Left ventricle myocardium inferior (tissue), 1 donor: ENCODE measurements at regions not wholly inside any gene's neighbourhood (a gene's known extent, or its start where the extent isn't known, plus 50 kb on each side); places are given as distances from the start of the nearest gene placed in this dataset.

Source experiments
- DNase-seq: peaks from one replicate; pipeline ENCODE4 v3.0.0-alpha.2; 2020
- H3K27ac ChIP-seq: fragments of 200-600 bp; replicated peaks from 2 replicates; pipeline ENCODE4 v1.8.0; 2021
- H3K27me3 ChIP-seq: fragments of 200-600 bp; 2 replicates; pipeline ENCODE4 v1.8.0; 2021; ENCODE audit warnings: low read depth
- H3K36me3 ChIP-seq: fragments of 200-600 bp; 2 replicates; pipeline ENCODE4 v1.8.0; 2021
- H3K4me1 ChIP-seq: fragments of 200-600 bp; 2 replicates; pipeline ENCODE4 v1.8.0; 2021
- H3K4me3 ChIP-seq: fragments of 200-600 bp; 2 replicates; pipeline ENCODE4 v1.8.0; 2021; ENCODE audit warnings: mild to moderate bottlenecking, moderate library complexity
- H3K9me3 ChIP-seq: fragments of 200-600 bp; replicated peaks from 2 replicates; pipeline ENCODE4 v1.8.0; 2021
- CTCF ChIP-seq: fragments of 200-600 bp; IDR thresholded peaks from 2 replicates; pipeline ENCODE4 v1.8.0; 2021; ENCODE audit warnings: antibody characterized with exemption, mild to moderate bottlenecking, borderline replicate concordance
- intact Hi-C: fragments of 100-400 bp; cut with micrococcal nuclease; formaldehyde crosslinking; loops from one replicate; pipeline ENCODE4 v1.11.0; 2022
- donor health status: DM: no; HTN: yes; CAD: no; lungs with severe emphysema.

GRCh38 chr1:118303534-118303933 lies 118.5 kb upstream of the SPAG17 start:
- Histone ChIP-seq H3K4me3 (no peak overlapping the region), H3K27ac (no peak overlapping the region), H3K9me3 (no peaks in the 10 kb centered on the region), H3K27me3 (no peaks in the 10 kb centered on the region), H3K4me1 (peaks cover 36% of the 10 kb centered on the region), H3K36me3 (no peaks in the 10 kb centered on the region)
- no peak for DNase-seq
- no peak for TF ChIP-seq CTCF
- intact Hi-C loops = no loop called here

GRCh38 chr1:118303064-118303463 lies 118.0 kb upstream of the SPAG17 start:
- peak overlapping the region; percentile 60 for H3K27ac ChIP-seq
- no peak overlapping the region for H3K4me3 ChIP-seq
- no peaks in the 10 kb centered on the region for H3K36me3 ChIP-seq
- H3K27me3 ChIP-seq = no peaks in the 10 kb centered on the region
- no peaks in the 10 kb centered on the region for H3K9me3 ChIP-seq
- intact Hi-C loops = no loop called here
- peaks cover 36% of the 10 kb centered on the region for H3K4me1 ChIP-seq
- TF ChIP-seq CTCF = no peak
- no peak for DNase-seq

GRCh38 chr1:118302145-118302544 lies 117.1 kb upstream of the SPAG17 start:
- H3K4me1 ChIP-seq = peaks cover 36% of the 10 kb centered on the region
- H3K4me3 ChIP-seq = no peak overlapping the region
- DNase-seq = no peak
- no peaks in the 10 kb centered on the region for H3K9me3 ChIP-seq
- no peaks in the 10 kb centered on the region for H3K27me3 ChIP-seq
- peak overlapping the region; percentile 60 for H3K27ac ChIP-seq
- intact Hi-C loops = no loop called here
- H3K36me3 ChIP-seq = no peaks in the 10 kb centered on the region
- no peak for TF ChIP-seq CTCF

- Histone ChIP-seq H3K4me3 (no peak overlapping the region), H3K27ac (no peak overlapping the region), H3K27me3 (no peaks in the 10 kb centered on the region), H3K36me3 (no peaks in the 10 kb centered on the region), H3K9me3 (no peaks in the 10 kb centered on the region), H3K4me1 (peaks cover 36% of the 10 kb centered on the region)
- no peak for TF ChIP-seq CTCF
- DNase-seq = no peak
- intact Hi-C loops = no loop called here
Observed at GRCh38 chr1:118300808-118301207, 115.8 kb upstream of the SPAG17 start.

- no peak overlapping the region for H3K27ac ChIP-seq
- intact Hi-C loops = no loop called here
- H3K4me3 ChIP-seq = no peak overlapping the region
- peaks cover 36% of the 10 kb centered on the region for H3K4me1 ChIP-seq
- no peaks in the 10 kb centered on the region for H3K27me3 ChIP-seq
- no peaks in the 10 kb centered on the region for H3K36me3 ChIP-seq
- TF ChIP-seq CTCF = no peak
- no peaks in the 10 kb centered on the region for H3K9me3 ChIP-seq
- DNase-seq = no peak
Observed at GRCh38 chr1:118298397-118298796, 113.4 kb upstream of the SPAG17 start.

GRCh38 chr1:118297521-118297920 lies 112.5 kb upstream of the SPAG17 start:
- H3K27ac ChIP-seq = no peak overlapping the region
- no peaks in the 10 kb centered on the region for H3K27me3 ChIP-seq
- intact Hi-C loops = no loop called here
- DNase-seq = no peak
- no peak for TF ChIP-seq CTCF
- no peak overlapping the region for H3K4me3 ChIP-seq
- no peaks in the 10 kb centered on the region for H3K9me3 ChIP-seq
- H3K4me1 ChIP-seq = peaks cover 28% of the 10 kb centered on the region
- H3K36me3 ChIP-seq = no peaks in the 10 kb centered on the region
